Mesothelial cell of epicardium (in vitro differentiated cells): ENCODE measurements at regions not wholly inside any gene's neighbourhood (a gene's known extent, or its start where the extent isn't known, plus 50 kb on each side); places are given as distances from the start of the nearest gene placed in this dataset.
A peak's percentile ranks its signal among the peaks of the same experiment; 100 is the strongest.

Experiments used
- DNase-seq, 2 experiments: peaks; one replicate each; pipeline ENCODE4 v3.0.0; 2021; ENCODE audit warnings: low spot score in 2 of 2; ENCODE audit not compliant: unreplicated experiment in 2 of 2
- H3K27ac Mint-ChIP-seq: 2 replicates; pipeline ENCODE4 v1.8.0; 2021; ENCODE audit warnings: mixed read lengths
- H3K27me3 Mint-ChIP-seq: 2 replicates; pipeline ENCODE4 v1.8.0; 2021; ENCODE audit warnings: low read depth, mixed read lengths
- H3K36me3 Mint-ChIP-seq: 2 replicates; pipeline ENCODE4 v1.8.0; 2021; ENCODE audit warnings: mixed read lengths
- H3K4me1 Mint-ChIP-seq: 2 replicates; pipeline ENCODE4 v1.8.0; 2021; ENCODE audit warnings: mixed read lengths
- H3K4me3 Mint-ChIP-seq: 2 replicates; pipeline ENCODE4 v1.8.0; 2021; ENCODE audit warnings: mild to moderate bottlenecking, moderate library complexity, mixed read lengths
- H3K9me3 Mint-ChIP-seq: 2 replicates; pipeline ENCODE4 v1.8.0; 2021; ENCODE audit warnings: mixed read lengths
- CTCF ChIP-seq: fragments of 200-600 bp; sonication (generic); IDR thresholded peaks from one replicate; pipeline ENCODE4 v1.5.0; 2021; ENCODE audit warnings: antibody characterized with exemption; ENCODE audit not compliant: unreplicated experiment

GRCh38 chr11:122354025-122354697 lies 238.1 kb upstream of the BLID start:
- H3K27ac Mint-ChIP-seq, result no peak overlapping the region
- H3K9me3 Mint-ChIP-seq, result peaks cover 10% of the 10 kb centered on the region
- peaks cover 9% of the 10 kb centered on the region for H3K36me3 Mint-ChIP-seq
- DNase-seq, result no peak
- no peaks in the 10 kb centered on the region for H3K27me3 Mint-ChIP-seq
- no peak for TF ChIP-seq CTCF
- H3K4me3 Mint-ChIP-seq, result no peak overlapping the region
- peaks cover 18% of the 10 kb centered on the region for H3K4me1 Mint-ChIP-seq

DNA sequence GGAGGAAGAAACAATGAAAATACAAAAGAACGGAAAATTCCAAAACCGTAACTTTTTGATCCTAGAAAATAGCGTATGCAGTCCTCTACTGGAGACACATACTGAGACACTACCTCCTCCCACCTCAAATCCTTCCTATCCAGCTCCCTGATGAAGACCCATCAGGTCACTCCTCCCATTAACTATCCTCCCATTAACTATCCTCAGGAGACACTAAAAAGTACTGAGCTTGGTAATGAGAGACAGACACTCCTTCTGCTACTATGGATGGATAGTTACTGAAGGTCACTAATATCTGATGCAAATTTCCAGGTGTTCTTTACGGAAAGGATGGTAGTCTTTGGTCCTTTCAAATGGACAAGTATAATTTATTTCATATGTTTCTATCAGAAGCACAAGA lies 237.5 kb upstream of the BLID start:
- H3K4me1 Mint-ChIP-seq, result peaks cover 14% of the 10 kb centered on the region
- peaks cover 10% of the 10 kb centered on the region for H3K9me3 Mint-ChIP-seq
- no peak overlapping the region for H3K4me3 Mint-ChIP-seq
- TF ChIP-seq CTCF, result no peak
- DNase-seq, result no peak
- H3K27ac Mint-ChIP-seq, result no peak overlapping the region
- H3K36me3 Mint-ChIP-seq, result peaks cover 9% of the 10 kb centered on the region
- no peaks in the 10 kb centered on the region for H3K27me3 Mint-ChIP-seq

DNA sequence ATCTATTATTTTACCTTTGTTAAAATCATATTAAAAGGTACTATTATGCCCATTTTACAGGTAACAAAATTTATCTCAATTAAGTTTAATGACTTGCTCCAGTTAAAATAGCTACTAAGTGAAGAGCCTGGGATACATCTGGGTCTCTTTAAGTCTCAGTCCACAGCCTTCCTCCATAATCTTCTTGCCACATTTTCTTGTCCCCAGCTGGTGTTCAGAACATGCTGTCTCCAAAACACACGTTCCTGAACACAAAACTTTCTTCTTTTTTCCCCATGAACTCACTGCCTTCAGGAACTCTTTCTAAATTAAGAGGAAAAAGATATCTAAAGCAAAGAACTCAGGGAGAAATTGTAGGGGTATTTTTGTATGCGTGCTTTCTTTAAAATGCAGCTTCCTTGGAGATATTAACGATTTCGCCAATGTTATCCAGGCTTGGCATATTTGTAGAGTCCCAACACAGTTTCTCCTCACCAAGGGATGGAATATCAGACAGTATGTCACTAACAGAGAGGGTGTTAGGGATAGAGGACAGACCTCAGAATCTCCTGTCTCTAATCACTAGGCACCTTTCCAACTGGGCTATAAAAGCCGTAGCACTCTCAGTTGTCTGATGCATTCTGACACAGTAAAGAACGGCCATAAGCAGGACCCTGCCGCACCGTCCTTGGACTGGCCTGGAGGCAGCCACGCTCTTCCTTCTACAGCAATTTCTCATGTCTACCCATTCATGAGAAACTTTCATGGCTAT lies 232.8 kb upstream of the BLID start:
- Mint-ChIP-seq H3K4me1 (peaks cover 29% of the 10 kb centered on the region), H3K4me3 (no peak overlapping the region), H3K9me3 (peaks cover 5% of the 10 kb centered on the region), H3K27ac (peak overlapping the region; percentile 64), H3K36me3 (peaks cover 9% of the 10 kb centered on the region), H3K27me3 (no peaks in the 10 kb centered on the region)
- no peak for TF ChIP-seq CTCF
- no peak for DNase-seq

DNA sequence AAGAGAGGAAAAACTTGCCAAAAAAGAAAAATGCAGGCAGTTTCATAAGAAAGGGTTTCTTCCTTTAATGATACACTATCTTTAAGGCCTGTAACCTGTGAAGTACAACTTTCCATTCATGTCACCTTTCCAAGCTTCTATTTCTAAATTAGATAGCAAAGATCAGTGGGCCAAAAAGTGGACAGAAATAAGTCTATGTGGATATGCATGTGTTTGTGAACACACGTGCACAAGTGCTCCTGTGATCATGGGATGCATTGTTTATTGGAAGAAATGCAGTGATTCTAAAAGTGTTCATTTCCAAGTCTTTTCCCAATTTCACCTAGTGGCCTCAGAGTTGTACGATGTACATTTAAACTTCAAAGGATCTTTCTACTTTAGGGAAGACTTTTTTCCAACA lies 230.0 kb upstream of the BLID start:
- Mint-ChIP-seq H3K9me3 (no peaks in the 10 kb centered on the region), H3K4me1 (peaks cover 52% of the 10 kb centered on the region), H3K4me3 (no peak overlapping the region), H3K27ac (peak overlapping the region; percentile 18), H3K27me3 (no peaks in the 10 kb centered on the region), H3K36me3 (no peaks in the 10 kb centered on the region)
- DNase-seq, result no peak
- no peak for TF ChIP-seq CTCF

GRCh38 chr11:122345586-122345985 lies 229.6 kb upstream of the BLID start:
- peaks cover 55% of the 10 kb centered on the region for H3K4me1 Mint-ChIP-seq
- H3K4me3 Mint-ChIP-seq, result no peak overlapping the region
- H3K36me3 Mint-ChIP-seq, result no peaks in the 10 kb centered on the region
- no peaks in the 10 kb centered on the region for H3K27me3 Mint-ChIP-seq
- peak overlapping the region; percentile 18 for H3K27ac Mint-ChIP-seq
- no peak for DNase-seq
- no peaks in the 10 kb centered on the region for H3K9me3 Mint-ChIP-seq
- no peak for TF ChIP-seq CTCF
